ENCODE measurements at regions not wholly inside any gene's neighbourhood (a gene's known extent, or its start where the extent isn't known, plus 50 kb on each side); places are given as distances from the start of the nearest gene placed in this dataset.

- BruUV-seq (replicated peaks): no TSS peak
- no peaks in the 10 kb centered on the region for H3K4me1 ChIP-seq (ENCODE audit: control insufficient read depth in 1 of 2, insufficient read depth in 2 of 2, low read length in 2 of 2)
- no peaks in the 10 kb centered on the region for H4K20me1 ChIP-seq (ENCODE audit: insufficient read depth)
- no peak overlapping the region for H3K4me2 ChIP-seq (ENCODE audit: low read length)
- H3K9ac ChIP-seq (ENCODE audit: low read length): no peak overlapping the region
- ChIA-PET CTCF (no interaction called here), POLR2A (no interaction called here), RAD21 (ENCODE audit: low non-redundant PET in 1 of 2, low total read pairs in 2 of 2, uncharacterized antibody in 2 of 2, unreplicated experiment in 2 of 2) (no interaction called here)
- DNase-seq (ENCODE audit: low read depth, low spot score) (no peak), ATAC-seq (no peak)
- H3K9me2 ChIP-seq (ENCODE audit: insufficient read depth): no peaks in the 10 kb centered on the region
- H3K36me3 ChIP-seq (ENCODE audit: control insufficient read depth in 1 of 2, insufficient read depth in 2 of 2, low read length in 2 of 2): no peaks in the 10 kb centered on the region
- intact Hi-C loops (cut with micrococcal nuclease): no loop called here
- H3K27me3 ChIP-seq (ENCODE audit: insufficient read depth, low read length): no peaks in the 10 kb centered on the region
- H3K4me3 ChIP-seq (replicated peaks in 1 of 2; ENCODE audit: low read depth in 1 of 2, low read length in 2 of 2): no peak overlapping the region
- no peak overlapping the region for H3K27ac ChIP-seq (ENCODE audit: low read depth, low read length)
- H2AFZ ChIP-seq (ENCODE audit: low read depth, low read length, poor library complexity, severe bottlenecking): no peak overlapping the region
- peaks cover 7 to 30% of the 10 kb centered on the region in 2 experiments; a peak in 2 of 4 replicates for H3K9me3 ChIP-seq (ENCODE audit: control insufficient read depth in 1 of 2, insufficient read depth in 1 of 2, low read depth in 1 of 2, low read length in 2 of 2)
- no peaks in the 10 kb centered on the region for H3K79me2 ChIP-seq (ENCODE audit: insufficient read depth, low read length)
- TF ChIP-seq JUND (IDR thresholded peaks at IDR 0.05) (no peak), ATF3 (IDR thresholded peaks at IDR 0.05) (no peak), POLR2A (IDR thresholded peaks at IDR 0.05; ENCODE audit: borderline replicate concordance, extremely low read depth, insufficient read depth, insufficient read length) (no peak), SRF (IDR thresholded peaks at IDR 0.05; ENCODE audit: low read depth) (no peak), MAX (IDR thresholded peaks at IDR 0.05) (no peak), EGR1 (IDR thresholded peaks at IDR 0.05; ENCODE audit: low read depth) (no peak), SIN3A (IDR thresholded peaks at IDR 0.05; ENCODE audit: low read depth) (no peak), TCF7L2 (IDR thresholded peaks at IDR 0.05; ENCODE audit: borderline replicate concordance, extremely low read depth, insufficient read depth, insufficient read length) (no peak), YY1 (IDR thresholded peaks at IDR 0.05; ENCODE audit: extremely low read depth, insufficient replicate concordance, low read depth, low read length) (no peak), RAD21 (IDR thresholded peaks at IDR 0.05; ENCODE audit: low read depth) (no peak), ZNF274 (IDR thresholded peaks at IDR 0.05; ENCODE audit: low read depth, low read length) (no peak), ZBTB33 (IDR thresholded peaks at IDR 0.05; ENCODE audit: extremely low read depth, insufficient replicate concordance, low read length) (no peak), CEBPB (IDR thresholded peaks at IDR 0.05; ENCODE audit: low read depth) (no peak), ELF1 (IDR thresholded peaks at IDR 0.05; ENCODE audit: borderline replicate concordance, low read depth) (no peak)
Measured at GRCh38 chr21:19141511-19141910, 737.9 kb upstream of the TMPRSS15 start.

All from HCT116 (cell line).